ENCODE measurements at regions not wholly inside any gene's neighbourhood (a gene's known extent, or its start where the extent isn't known, plus 50 kb on each side); places are given as distances from the start of the nearest gene placed in this dataset.
"Not testable (repeated sequence)": the region's sequence is repeated elsewhere in the genome, so short reads cannot be mapped to it uniquely, and the experiment has no call there.

- no peak for DNase-seq
These were observed 405.4 kb upstream of the TECRL start for GRCh38 chr4:64814616-64815015.

- DNase-seq = no peak
These were observed 398.6 kb upstream of the TECRL start for GRCh38 chr4:64807821-64808220.

GRCh38 chr4:64799751-64800150 lies 390.5 kb upstream of the TECRL start:
- DNase-seq = no peak

GRCh38 chr4:64798828-64799227 lies 389.6 kb upstream of the TECRL start:
- DNase-seq = not testable (repeated sequence)

GRCh38 chr4:64796581-64796980 lies 387.3 kb upstream of the TECRL start:
- DNase-seq = no peak

- no peak for DNase-seq
These were observed 374.9 kb upstream of the TECRL start for GRCh38 chr4:64784125-64784524.

- DNase-seq = peak; percentile 13
These were observed 372.6 kb upstream of the TECRL start for GRCh38 chr4:64781737-64782326.

- no peak for DNase-seq
These were observed 371.4 kb upstream of the TECRL start for GRCh38 chr4:64780664-64781063.

GRCh38 chr4:64777286-64777685 lies 368.0 kb upstream of the TECRL start:
- DNase-seq = no peak

GRCh38 chr4:64776820-64777219 lies 367.6 kb upstream of the TECRL start:
- no peak for DNase-seq

- DNase-seq = no peak
These were observed 365.4 kb upstream of the TECRL start for GRCh38 chr4:64774626-64775025.

- DNase-seq = no peak
These were observed 361.9 kb upstream of the TECRL start for GRCh38 chr4:64771149-64771548.

GRCh38 chr4:64767547-64767946 lies 358.3 kb upstream of the TECRL start:
- no peak for DNase-seq

GRCh38 chr4:64766565-64766964 lies 357.3 kb upstream of the TECRL start:
- no peak for DNase-seq

- DNase-seq = no peak
These were observed 346.8 kb upstream of the TECRL start for GRCh38 chr4:64756016-64756415.

GRCh38 chr4:64747919-64748715 lies 338.9 kb upstream of the TECRL start:
- no peak for DNase-seq

GRCh38 chr4:64738240-64738639 lies 329.0 kb upstream of the TECRL start:
- no peak for DNase-seq

GRCh38 chr4:64737854-64738138 lies 328.5 kb upstream of the TECRL start:
- not testable (repeated sequence) for DNase-seq

- no peak for DNase-seq
These were observed 328.0 kb upstream of the TECRL start for GRCh38 chr4:64737026-64737853.

GRCh38 chr4:64729561-64729960 lies 320.3 kb upstream of the TECRL start:
- no peak for DNase-seq

- DNase-seq = no peak
These were observed 318.7 kb upstream of the TECRL start for GRCh38 chr4:64727960-64728359.

- DNase-seq = not testable (repeated sequence)
These were observed 318.1 kb upstream of the TECRL start for GRCh38 chr4:64727391-64727790.

GRCh38 chr4:64724689-64725088 lies 315.4 kb upstream of the TECRL start:
- DNase-seq = no peak

GRCh38 chr4:64721106-64721505 lies 311.9 kb upstream of the TECRL start:
- DNase-seq = no peak
